GM10266 (cell line): ENCODE measurements at regions not wholly inside any gene's neighbourhood (a gene's known extent, or its start where the extent isn't known, plus 50 kb on each side); places are given as distances from the start of the nearest gene placed in this dataset.
"Not testable (repeated sequence)": the region's sequence is repeated elsewhere in the genome, so short reads cannot be mapped to it uniquely, and the experiment has no call there.

ENCODE experiments used
- DNase-seq: peaks from one replicate; pipeline ENCODE4 v3.0.0; 2012; ENCODE audit errors: extremely low spot score
- CTCF ChIP-seq: IDR thresholded peaks from 2 replicates; pipeline ENCODE4 v1.5.1; 2012; ENCODE audit warnings: mild to moderate bottlenecking, low read depth; ENCODE audit not compliant: control insufficient read depth, insufficient read depth; ENCODE audit errors: missing control alignments

GRCh38 chr1:229862017-229862774 is 204.8 kb upstream of the GALNT2 start:
- no peak for TF ChIP-seq CTCF

GRCh38 chr1:229863651-229864545 is 203.1 kb upstream of the GALNT2 start:
- DNase-seq, result no peak
- no peak for TF ChIP-seq CTCF

More at GRCh38 chr1:229862017-229862774, 204.8 kb upstream of the GALNT2 start:
- DNase-seq, result no peak

GRCh38 chr1:229864686-229865230 is 202.3 kb upstream of the GALNT2 start:
- DNase-seq, result no peak
- TF ChIP-seq CTCF, result no peak

- DNase-seq, result not testable (repeated sequence)
Observed at GRCh38 chr1:229865321-229865720, 201.7 kb upstream of the GALNT2 start.

GRCh38 chr1:229867726-229868125 is 199.3 kb upstream of the GALNT2 start:
- no peak for DNase-seq
- no peak for TF ChIP-seq CTCF

GRCh38 chr1:229869240-229869639 is 197.8 kb upstream of the GALNT2 start:
- no peak for TF ChIP-seq CTCF
- no peak for DNase-seq

- no peak for TF ChIP-seq CTCF
- no peak for DNase-seq
Observed at GRCh38 chr1:229869687-229870086, 197.4 kb upstream of the GALNT2 start.
